ENCODE measurements at regions not wholly inside any gene's neighbourhood (a gene's known extent, or its start where the extent isn't known, plus 50 kb on each side); places are given as distances from the start of the nearest gene placed in this dataset.

DNA sequence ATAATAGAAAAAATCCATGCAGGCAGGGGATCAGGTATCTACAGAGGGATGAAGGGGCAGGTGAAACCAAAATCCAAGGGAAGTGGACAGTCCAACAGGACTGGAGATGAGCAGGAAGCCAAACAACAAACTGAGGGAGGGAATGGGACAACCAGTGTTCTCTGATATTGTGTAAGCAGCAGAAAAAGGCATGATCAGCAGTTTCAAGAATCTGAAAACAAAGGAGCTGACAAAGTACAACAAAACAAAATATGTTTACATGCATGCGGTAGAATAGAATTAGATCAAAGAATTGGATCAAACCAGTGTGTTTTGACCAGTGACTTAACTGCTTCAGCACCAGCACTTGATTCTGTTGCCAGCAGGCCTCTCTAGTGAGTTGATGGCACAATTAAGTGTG lies 729.7 kb downstream of the RFPL4B start:
- no peak overlapping the region for H3K27ac ChIP-seq (ENCODE audit: low read depth, low read length, poor library complexity, severe bottlenecking)
- H2AFZ ChIP-seq (ENCODE audit: low read length) = no peak overlapping the region
- H3K4me1 ChIP-seq (ENCODE audit: insufficient read depth, low read length, severe bottlenecking) = no peaks in the 10 kb centered on the region
- H3K4me3 ChIP-seq (ENCODE audit: low read depth, low read length, poor library complexity, severe bottlenecking) = no peak overlapping the region
- H3K9ac ChIP-seq (ENCODE audit: low read length) = no peak overlapping the region
- H3K36me3 ChIP-seq (ENCODE audit: insufficient read depth, low read length) = no peaks in the 10 kb centered on the region
- H3K4me2 ChIP-seq (ENCODE audit: low read length) = no peak overlapping the region
- H3F3A ChIP-seq (ENCODE audit: insufficient read depth, low read length) = no peaks in the 10 kb centered on the region
- no peaks in the 10 kb centered on the region for H3K27me3 ChIP-seq (ENCODE audit: insufficient read depth, low read length)
- H3K9me2 ChIP-seq (ENCODE audit: low read depth, low read length) = no peaks in the 10 kb centered on the region
- no peaks in the 10 kb centered on the region for H3K9me3 ChIP-seq (ENCODE audit: low read length)
- TF ChIP-seq, protein P1, sequence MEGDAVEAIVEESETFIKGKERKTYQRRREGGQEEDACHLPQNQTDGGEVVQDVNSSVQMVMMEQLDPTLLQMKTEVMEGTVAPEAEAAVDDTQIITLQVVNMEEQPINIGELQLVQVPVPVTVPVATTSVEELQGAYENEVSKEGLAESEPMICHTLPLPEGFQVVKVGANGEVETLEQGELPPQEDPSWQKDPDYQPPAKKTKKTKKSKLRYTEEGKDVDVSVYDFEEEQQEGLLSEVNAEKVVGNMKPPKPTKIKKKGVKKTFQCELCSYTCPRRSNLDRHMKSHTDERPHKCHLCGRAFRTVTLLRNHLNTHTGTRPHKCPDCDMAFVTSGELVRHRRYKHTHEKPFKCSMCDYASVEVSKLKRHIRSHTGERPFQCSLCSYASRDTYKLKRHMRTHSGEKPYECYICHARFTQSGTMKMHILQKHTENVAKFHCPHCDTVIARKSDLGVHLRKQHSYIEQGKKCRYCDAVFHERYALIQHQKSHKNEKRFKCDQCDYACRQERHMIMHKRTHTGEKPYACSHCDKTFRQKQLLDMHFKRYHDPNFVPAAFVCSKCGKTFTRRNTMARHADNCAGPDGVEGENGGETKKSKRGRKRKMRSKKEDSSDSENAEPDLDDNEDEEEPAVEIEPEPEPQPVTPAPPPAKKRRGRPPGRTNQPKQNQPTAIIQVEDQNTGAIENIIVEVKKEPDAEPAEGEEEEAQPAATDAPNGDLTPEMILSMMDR (IDR thresholded peaks at IDR 0.05; ENCODE audit: low read length) = no peak
- TF ChIP-seq EZH2 (IDR thresholded peaks at IDR 0.05; ENCODE audit: borderline replicate concordance, low read length) = no peak
- H3K79me2 ChIP-seq (ENCODE audit: insufficient read depth, low read length) = no peaks in the 10 kb centered on the region
- no peaks in the 10 kb centered on the region for H4K20me1 ChIP-seq (ENCODE audit: insufficient read depth, low read length)

DNA sequence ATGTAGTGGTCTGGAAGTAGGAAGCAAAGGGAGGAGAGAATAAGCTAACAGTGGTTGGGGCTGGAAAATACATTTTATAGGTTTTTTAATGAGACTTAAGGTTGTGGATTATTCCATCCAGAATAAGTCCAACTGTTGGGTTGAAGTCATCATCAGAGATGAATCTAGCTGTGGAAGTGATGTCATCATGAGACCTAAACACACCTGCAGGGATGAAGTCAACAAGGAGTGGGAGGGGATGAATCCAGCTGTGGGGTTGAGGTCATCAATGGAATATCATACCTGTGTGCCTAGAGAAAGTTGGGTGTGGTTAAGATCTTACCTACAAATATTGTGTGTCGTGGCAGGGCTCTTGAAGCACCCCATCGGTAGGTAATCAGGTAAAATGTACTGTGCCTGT lies 730.7 kb downstream of the RFPL4B start:
- Histone ChIP-seq H3K36me3 (ENCODE audit: insufficient read depth, low read length) (no peaks in the 10 kb centered on the region), H3K9me3 (ENCODE audit: low read length) (no peaks in the 10 kb centered on the region), H3K27me3 (ENCODE audit: insufficient read depth, low read length) (no peaks in the 10 kb centered on the region), H4K20me1 (ENCODE audit: insufficient read depth, low read length) (no peaks in the 10 kb centered on the region), H3K4me3 (ENCODE audit: low read depth, low read length, poor library complexity, severe bottlenecking) (no peak overlapping the region), H3K9ac (ENCODE audit: low read length) (no peak overlapping the region), H3K79me2 (ENCODE audit: insufficient read depth, low read length) (no peaks in the 10 kb centered on the region), H2AFZ (ENCODE audit: low read length) (no peak overlapping the region), H3K4me2 (ENCODE audit: low read length) (no peak overlapping the region), H3K27ac (ENCODE audit: low read depth, low read length, poor library complexity, severe bottlenecking) (no peak overlapping the region), H3K4me1 (ENCODE audit: insufficient read depth, low read length, severe bottlenecking) (no peaks in the 10 kb centered on the region), H3F3A (ENCODE audit: insufficient read depth, low read length) (no peaks in the 10 kb centered on the region), H3K9me2 (ENCODE audit: low read depth, low read length) (no peaks in the 10 kb centered on the region)
- TF ChIP-seq EZH2 (IDR thresholded peaks at IDR 0.05; ENCODE audit: borderline replicate concordance, low read length) = no peak

DNA sequence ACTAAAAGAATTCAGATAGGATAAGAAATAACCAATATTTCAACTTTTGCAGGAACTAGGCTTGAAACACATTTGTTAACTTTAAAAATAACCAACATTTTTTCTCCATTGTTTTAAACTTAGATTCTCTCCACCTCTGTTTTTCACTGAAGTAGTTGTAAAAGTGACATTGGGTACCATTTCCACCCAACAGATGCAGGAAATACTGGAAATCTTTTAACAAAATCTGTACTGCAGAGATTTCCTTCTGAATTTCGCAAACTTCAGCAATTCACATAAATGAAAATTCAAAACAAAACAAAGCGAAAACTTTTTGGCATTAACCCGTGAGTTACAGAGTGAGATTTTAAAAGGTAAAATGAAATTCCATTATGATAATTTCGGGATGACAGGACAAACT lies 731.7 kb downstream of the RFPL4B start:
- Histone ChIP-seq H2AFZ (ENCODE audit: low read length) (no peak overlapping the region), H3K9me3 (ENCODE audit: low read length) (no peaks in the 10 kb centered on the region), H3K36me3 (ENCODE audit: insufficient read depth, low read length) (no peaks in the 10 kb centered on the region), H3K4me3 (ENCODE audit: low read depth, low read length, poor library complexity, severe bottlenecking) (no peak overlapping the region), H3K4me2 (ENCODE audit: low read length) (no peak overlapping the region), H4K20me1 (ENCODE audit: insufficient read depth, low read length) (no peaks in the 10 kb centered on the region), H3K79me2 (ENCODE audit: insufficient read depth, low read length) (no peaks in the 10 kb centered on the region), H3K4me1 (ENCODE audit: insufficient read depth, low read length, severe bottlenecking) (no peaks in the 10 kb centered on the region), H3F3A (ENCODE audit: insufficient read depth, low read length) (no peaks in the 10 kb centered on the region), H3K9me2 (ENCODE audit: low read depth, low read length) (no peaks in the 10 kb centered on the region), H3K27ac (ENCODE audit: low read depth, low read length, poor library complexity, severe bottlenecking) (no peak overlapping the region), H3K27me3 (ENCODE audit: insufficient read depth, low read length) (no peaks in the 10 kb centered on the region), H3K9ac (ENCODE audit: low read length) (no peak overlapping the region)
- no peak for TF ChIP-seq EZH2 (IDR thresholded peaks at IDR 0.05; ENCODE audit: borderline replicate concordance, low read length)
- TF ChIP-seq, protein P1 (IDR thresholded peaks at IDR 0.05; ENCODE audit: low read length) = no peak

DNA sequence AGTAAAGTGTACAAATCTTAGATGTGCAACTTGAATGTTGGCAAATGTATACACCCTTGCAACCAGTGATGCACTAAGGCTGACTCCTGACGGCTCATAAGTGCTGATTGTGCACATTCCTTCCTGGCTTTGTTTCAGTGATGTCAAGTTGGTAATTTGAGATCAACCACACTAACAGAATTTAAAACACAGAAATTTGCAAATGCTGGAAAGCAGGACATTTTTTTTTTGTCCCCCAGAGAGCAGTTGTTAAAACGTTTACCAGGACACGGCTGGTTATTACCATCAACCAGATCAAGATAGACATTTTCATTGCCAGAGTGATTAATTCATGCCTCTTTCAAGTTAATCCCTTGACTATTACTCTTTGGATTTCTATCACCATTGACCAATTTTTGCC lies 735.6 kb downstream of the RFPL4B start:
- H3K4me2 ChIP-seq (ENCODE audit: low read length) = no peak overlapping the region
- no peaks in the 10 kb centered on the region for H3K79me2 ChIP-seq (ENCODE audit: insufficient read depth, low read length)
- no peak overlapping the region for H3K27ac ChIP-seq (ENCODE audit: low read depth, low read length, poor library complexity, severe bottlenecking)
- H2AFZ ChIP-seq (ENCODE audit: low read length) = no peak overlapping the region
- H4K20me1 ChIP-seq (ENCODE audit: insufficient read depth, low read length) = no peaks in the 10 kb centered on the region
- no peaks in the 10 kb centered on the region for H3F3A ChIP-seq (ENCODE audit: insufficient read depth, low read length)
- H3K36me3 ChIP-seq (ENCODE audit: insufficient read depth, low read length) = no peaks in the 10 kb centered on the region
- no peak overlapping the region for H3K9ac ChIP-seq (ENCODE audit: low read length)
- H3K9me3 ChIP-seq (ENCODE audit: low read length) = no peaks in the 10 kb centered on the region
- H3K9me2 ChIP-seq (ENCODE audit: low read depth, low read length) = no peaks in the 10 kb centered on the region
- no peaks in the 10 kb centered on the region for H3K27me3 ChIP-seq (ENCODE audit: insufficient read depth, low read length)
- TF ChIP-seq EZH2 (IDR thresholded peaks at IDR 0.05; ENCODE audit: borderline replicate concordance, low read length) = no peak
- TF ChIP-seq, protein P1 (IDR thresholded peaks at IDR 0.05; ENCODE audit: low read length) = no peak
- H3K4me3 ChIP-seq (ENCODE audit: low read depth, low read length, poor library complexity, severe bottlenecking) = no peak overlapping the region
- no peaks in the 10 kb centered on the region for H3K4me1 ChIP-seq (ENCODE audit: insufficient read depth, low read length, severe bottlenecking)
